HG03457 (cell line): ENCODE measurements at regions not wholly inside any gene's neighbourhood (a gene's known extent, or its start where the extent isn't known, plus 50 kb on each side); places are given as distances from the start of the nearest gene placed in this dataset.
A peak's percentile ranks its signal among the peaks of the same experiment; 100 is the strongest.

Source experiments
- ATAC-seq: cut with Tn5 transposase; IDR thresholded peaks from one replicate; pipeline ENCODE4 v1.9.1; 2021; ENCODE audit warnings: moderate number of reproducible peaks; ENCODE audit not compliant: unreplicated experiment

- ATAC-seq, result no peak
These were observed 70.9 kb upstream of the GSE1 start for GRCh38 chr16:85541980-85542900.

- ATAC-seq, result no peak
These were observed 69.6 kb upstream of the GSE1 start for GRCh38 chr16:85543536-85543935.

GRCh38 chr16:85544016-85544415, 69.1 kb upstream of the GSE1 start:
- ATAC-seq, result no peak

GRCh38 chr16:85544668-85545067, 68.5 kb upstream of the GSE1 start:
- no peak for ATAC-seq

GRCh38 chr16:85545227-85545818, 67.8 kb upstream of the GSE1 start:
- no peak for ATAC-seq

GRCh38 chr16:85546585-85547447, 66.3 kb upstream of the GSE1 start:
- ATAC-seq, result no peak

- no peak for ATAC-seq
These were observed 64.7 kb upstream of the GSE1 start for GRCh38 chr16:85548375-85548774.

- ATAC-seq, result no peak
These were observed 63.2 kb upstream of the GSE1 start for GRCh38 chr16:85549766-85550421.

GRCh38 chr16:85550422-85550864, 62.7 kb upstream of the GSE1 start:
- ATAC-seq, result no peak

GRCh38 chr16:85550953-85551924, 61.9 kb upstream of the GSE1 start:
- ATAC-seq, result no peak

GRCh38 chr16:85552980-85553435, 60.1 kb upstream of the GSE1 start:
- no peak for ATAC-seq

- ATAC-seq, result peak; percentile 2
These were observed 59.5 kb upstream of the GSE1 start for GRCh38 chr16:85553436-85554113.

- ATAC-seq, result peak; percentile 41
These were observed 58.8 kb upstream of the GSE1 start for GRCh38 chr16:85554114-85554888.

- ATAC-seq, result no peak
These were observed 58.0 kb upstream of the GSE1 start for GRCh38 chr16:85554889-85555718.

- ATAC-seq, result no peak
These were observed 57.2 kb upstream of the GSE1 start for GRCh38 chr16:85555719-85556455.

GRCh38 chr16:85556456-85557082, 56.6 kb upstream of the GSE1 start:
- no peak for ATAC-seq
